Vagina (tissue), 2 donors: ENCODE measurements at regions not wholly inside any gene's neighbourhood (a gene's known extent, or its start where the extent isn't known, plus 50 kb on each side); places are given as distances from the start of the nearest gene placed in this dataset.

Experiments used
- DNase-seq, 2 donors: peaks; one replicate each; pipeline ENCODE4 v3.0.0-alpha.2; 2017; ENCODE audit errors: extremely low spot score in 2 of 2
- H3K27ac ChIP-seq: fragments of 200-600 bp; sonication (generic); one replicate; pipeline ENCODE4 v1.5.1; 2019
- H3K27me3 ChIP-seq: fragments of 200-600 bp; sonication (generic); one replicate; pipeline ENCODE4 v1.5.1; 2019
- H3K36me3 ChIP-seq, 2 donors: fragments of 200-600 bp; sonication (generic); one replicate each; pipeline ENCODE4 v1.5.1; 2017 to 2019
- H3K4me1 ChIP-seq: fragments of 200-600 bp; sonication (generic); one replicate; pipeline ENCODE4 v1.5.1; 2019
- H3K4me3 ChIP-seq, 2 donors: fragments of 200-600 bp; sonication (generic); 1 replicate in 1 of 2; 2 replicates in 1 of 2; pipeline ENCODE4 v1.5.1; 2016 to 2019
- H3K9me3 ChIP-seq: fragments of 200-600 bp; sonication (generic); one replicate; pipeline ENCODE4 v1.5.1; 2019
- CTCF ChIP-seq, 3 experiments: fragments of 450-650 bp in 2 of 3; fragments of 200-600 bp in 1 of 3; sonication (generic) in 1 of 3; IDR thresholded peaks; one replicate each; pipeline ENCODE4 v1.5.1; 2017 to 2019; ENCODE audit warnings: antibody characterized with exemption in 3 of 3, mild to moderate bottlenecking in 2 of 3, moderate library complexity in 2 of 3
- POLR2A ChIP-seq, 2 donors: fragments of 450-650 bp; IDR thresholded peaks; one replicate each; pipeline ENCODE4 v1.6.1; 2017; ENCODE audit warnings: antibody characterized with exemption in 2 of 2, mild to moderate bottlenecking in 2 of 2, moderate library complexity in 2 of 2
- POLR2AphosphoS5 ChIP-seq, 2 donors: sonication (generic); formaldehyde crosslinking; IDR thresholded peaks; one replicate each; pipeline ENCODE4 v1.9.0; 2017; ENCODE audit warnings: antibody characterized with exemption in 2 of 2, mild to moderate bottlenecking in 2 of 2, low read depth in 1 of 2; ENCODE audit not compliant: insufficient read depth in 1 of 2
- intact Hi-C: fragments of 100-400 bp; cut with DNase I; formaldehyde crosslinking; loops from one replicate; pipeline ENCODE4 v1.15.1; 2023

GRCh38 chr7:115634633-115635032, 395.9 kb downstream of the TFEC start:
- H3K9me3 ChIP-seq, result no peaks in the 10 kb centered on the region
- intact Hi-C loops, result no loop called here
- no peak overlapping the region for H3K27ac ChIP-seq
- no peak overlapping the region for H3K4me3 ChIP-seq
- no peaks in the 10 kb centered on the region for H3K36me3 ChIP-seq
- no peaks in the 10 kb centered on the region for H3K27me3 ChIP-seq
- H3K4me1 ChIP-seq, result no peaks in the 10 kb centered on the region
- DNase-seq, result no peak
- TF ChIP-seq CTCF (IDR thresholded peaks at IDR 0.05) (no peak), POLR2A (IDR thresholded peaks at IDR 0.05) (no peak)

GRCh38 chr7:115632636-115633035, 397.9 kb downstream of the TFEC start:
- no peak overlapping the region for H3K27ac ChIP-seq
- no peak overlapping the region for H3K4me3 ChIP-seq
- H3K4me1 ChIP-seq, result no peaks in the 10 kb centered on the region
- intact Hi-C loops, result no loop called here
- no peaks in the 10 kb centered on the region for H3K9me3 ChIP-seq
- no peaks in the 10 kb centered on the region for H3K27me3 ChIP-seq
- no peaks in the 10 kb centered on the region for H3K36me3 ChIP-seq
- DNase-seq, result no peak
- TF ChIP-seq CTCF (IDR thresholded peaks at IDR 0.05) (no peak), POLR2A (IDR thresholded peaks at IDR 0.05) (no peak), POLR2AphosphoS5 (IDR thresholded peaks at IDR 0.05; ENCODE audit: insufficient read depth in 1 of 2, low read depth in 1 of 2) (no peak)

GRCh38 chr7:115631782-115632181, 398.8 kb downstream of the TFEC start:
- no peak for DNase-seq
- no peaks in the 10 kb centered on the region for H3K4me1 ChIP-seq
- TF ChIP-seq CTCF (IDR thresholded peaks at IDR 0.05) (no peak), POLR2A (IDR thresholded peaks at IDR 0.05) (no peak), POLR2AphosphoS5 (IDR thresholded peaks at IDR 0.05; ENCODE audit: insufficient read depth in 1 of 2, low read depth in 1 of 2) (no peak)
- H3K27me3 ChIP-seq, result no peaks in the 10 kb centered on the region
- intact Hi-C loops, result no loop called here
- H3K27ac ChIP-seq, result no peak overlapping the region
- no peaks in the 10 kb centered on the region for H3K36me3 ChIP-seq
- no peak overlapping the region for H3K4me3 ChIP-seq
- no peaks in the 10 kb centered on the region for H3K9me3 ChIP-seq

- DNase-seq, result no peak
- no peaks in the 10 kb centered on the region for H3K9me3 ChIP-seq
- H3K4me1 ChIP-seq, result no peaks in the 10 kb centered on the region
- intact Hi-C loops, result no loop called here
- H3K4me3 ChIP-seq, result no peak overlapping the region
- H3K27ac ChIP-seq, result no peak overlapping the region
- no peak for TF ChIP-seq POLR2A (IDR thresholded peaks at IDR 0.05)
- no peaks in the 10 kb centered on the region for H3K27me3 ChIP-seq
- no peaks in the 10 kb centered on the region for H3K36me3 ChIP-seq
Observed at GRCh38 chr7:115630049-115630448, 400.5 kb downstream of the TFEC start.

GRCh38 chr7:115618676-115619075, 411.9 kb downstream of the TFEC start:
- H3K4me1 ChIP-seq, result no peaks in the 10 kb centered on the region
- no peak for TF ChIP-seq CTCF (IDR thresholded peaks at IDR 0.05)
- TF ChIP-seq POLR2A (IDR thresholded peaks at IDR 0.05), result no peak
- TF ChIP-seq POLR2AphosphoS5 (IDR thresholded peaks at IDR 0.05; ENCODE audit: insufficient read depth in 1 of 2, low read depth in 1 of 2), result no peak
- DNase-seq, result no peak
- no peaks in the 10 kb centered on the region for H3K27me3 ChIP-seq
- H3K27ac ChIP-seq, result no peak overlapping the region
- H3K36me3 ChIP-seq, result no peaks in the 10 kb centered on the region
- no peak overlapping the region for H3K4me3 ChIP-seq
- H3K9me3 ChIP-seq, result no peaks in the 10 kb centered on the region
- intact Hi-C loops, result no loop called here

- H3K4me1 ChIP-seq, result no peaks in the 10 kb centered on the region
Observed at GRCh38 chr7:115613836-115614235, 416.7 kb downstream of the TFEC start.

More at GRCh38 chr7:115613836-115614235, 416.7 kb downstream of the TFEC start:
- H3K36me3 ChIP-seq, result no peaks in the 10 kb centered on the region
- no peaks in the 10 kb centered on the region for H3K9me3 ChIP-seq
- TF ChIP-seq POLR2A (IDR thresholded peaks at IDR 0.05) (no peak), POLR2AphosphoS5 (IDR thresholded peaks at IDR 0.05; ENCODE audit: insufficient read depth in 1 of 2, low read depth in 1 of 2) (no peak), CTCF (IDR thresholded peaks at IDR 0.05) (no peak)
- H3K4me3 ChIP-seq, result no peak overlapping the region
- DNase-seq, result no peak
- no peaks in the 10 kb centered on the region for H3K27me3 ChIP-seq
- intact Hi-C loops, result no loop called here
- H3K27ac ChIP-seq, result no peak overlapping the region
